ENCODE measurements at regions not wholly inside any gene's neighbourhood (a gene's known extent, or its start where the extent isn't known, plus 50 kb on each side); places are given as distances from the start of the nearest gene placed in this dataset.

GRCh38 chr6:95802978-95803377 is 212.8 kb upstream of the FUT9 start:
- Histone ChIP-seq H3K36me3 (ENCODE audit: control insufficient read depth, insufficient read depth, low read length) (no peaks in the 10 kb centered on the region), H3K4me3 (ENCODE audit: low read length) (no peak overlapping the region), H3K27me3 (ENCODE audit: control insufficient read depth, insufficient read depth, low read length) (peaks cover 7% of the 10 kb centered on the region; the same call in 1 of the 2 replicates), H3K9me3 (ENCODE audit: control insufficient read depth, insufficient read depth, low read length) (no peaks in the 10 kb centered on the region), H3K27ac (ENCODE audit: low read length) (no peak overlapping the region), H3K4me1 (ENCODE audit: control insufficient read depth, insufficient read depth, low read length) (no peaks in the 10 kb centered on the region)
- DNase-seq (ENCODE audit: low read depth, low spot score): no peak

- Histone ChIP-seq H3K27me3 (ENCODE audit: control insufficient read depth, insufficient read depth, low read length) (peaks cover 7% of the 10 kb centered on the region; the same call in 1 of the 2 replicates), H3K4me1 (ENCODE audit: control insufficient read depth, insufficient read depth, low read length) (no peaks in the 10 kb centered on the region)
These were observed 211.9 kb upstream of the FUT9 start for GRCh38 chr6:95803889-95804288.

GRCh38 chr6:95804847-95805541 is 210.8 kb upstream of the FUT9 start:
- Histone ChIP-seq H3K27ac (ENCODE audit: low read length) (no peak overlapping the region), H3K4me3 (ENCODE audit: low read length) (no peak overlapping the region), H3K4me1 (ENCODE audit: control insufficient read depth, insufficient read depth, low read length) (no peaks in the 10 kb centered on the region), H3K36me3 (ENCODE audit: control insufficient read depth, insufficient read depth, low read length) (no peaks in the 10 kb centered on the region), H3K27me3 (ENCODE audit: control insufficient read depth, insufficient read depth, low read length) (peaks cover 7% of the 10 kb centered on the region; the same call in 1 of the 2 replicates), H3K9me3 (ENCODE audit: control insufficient read depth, insufficient read depth, low read length) (no peaks in the 10 kb centered on the region)
- no peak for DNase-seq (ENCODE audit: low read depth, low spot score)
- no CpG with 5 or more reads among the region's 2 CpGs for WGBS (ENCODE audit: insufficient coverage, insufficient read length)

More at GRCh38 chr6:95803889-95804288, 211.9 kb upstream of the FUT9 start:
- Histone ChIP-seq H3K27ac (ENCODE audit: low read length) (no peak overlapping the region), H3K4me3 (ENCODE audit: low read length) (no peak overlapping the region), H3K9me3 (ENCODE audit: control insufficient read depth, insufficient read depth, low read length) (no peaks in the 10 kb centered on the region), H3K36me3 (ENCODE audit: control insufficient read depth, insufficient read depth, low read length) (no peaks in the 10 kb centered on the region)
- no peak for DNase-seq (ENCODE audit: low read depth, low spot score)

- H3K4me3 ChIP-seq (ENCODE audit: low read length): no peak overlapping the region
- no peaks in the 10 kb centered on the region for H3K4me1 ChIP-seq (ENCODE audit: control insufficient read depth, insufficient read depth, low read length)
- H3K9me3 ChIP-seq (ENCODE audit: control insufficient read depth, insufficient read depth, low read length): no peaks in the 10 kb centered on the region
- H3K27me3 ChIP-seq (ENCODE audit: control insufficient read depth, insufficient read depth, low read length): peaks cover 7% of the 10 kb centered on the region; the same call in 1 of the 2 replicates
- DNase-seq (ENCODE audit: low read depth, low spot score): no peak
- H3K27ac ChIP-seq (ENCODE audit: low read length): no peak overlapping the region
- H3K36me3 ChIP-seq (ENCODE audit: control insufficient read depth, insufficient read depth, low read length): no peaks in the 10 kb centered on the region
These were observed 210.1 kb upstream of the FUT9 start for GRCh38 chr6:95805699-95806098.

GRCh38 chr6:95815389-95816056 is 200.3 kb upstream of the FUT9 start:
- H3K9me3 ChIP-seq (ENCODE audit: control insufficient read depth, insufficient read depth, low read length): no peaks in the 10 kb centered on the region
- DNase-seq (ENCODE audit: low read depth, low spot score): no peak
- H3K27me3 ChIP-seq (ENCODE audit: control insufficient read depth, insufficient read depth, low read length): no peaks in the 10 kb centered on the region
- H3K4me1 ChIP-seq (ENCODE audit: control insufficient read depth, insufficient read depth, low read length): peaks cover 2% of the 10 kb centered on the region; the same call in 1 of the 2 replicates
- H3K36me3 ChIP-seq (ENCODE audit: control insufficient read depth, insufficient read depth, low read length): no peaks in the 10 kb centered on the region
- H3K4me3 ChIP-seq (ENCODE audit: low read length): no peak overlapping the region
- WGBS (ENCODE audit: insufficient coverage, insufficient read length): no CpG with 5 or more reads among the region's 3 CpGs
- H3K27ac ChIP-seq (ENCODE audit: low read length): no peak overlapping the region

GRCh38 chr6:95819461-95819860 is 196.3 kb upstream of the FUT9 start:
- no peak for DNase-seq (ENCODE audit: low read depth, low spot score)
- peaks cover 2% of the 10 kb centered on the region; the same call in 1 of the 2 replicates for H3K4me1 ChIP-seq (ENCODE audit: control insufficient read depth, insufficient read depth, low read length)
- H3K9me3 ChIP-seq (ENCODE audit: control insufficient read depth, insufficient read depth, low read length): no peaks in the 10 kb centered on the region
- WGBS (ENCODE audit: insufficient coverage, insufficient read length): no CpG with 5 or more reads among the region's 4 CpGs
- H3K36me3 ChIP-seq (ENCODE audit: control insufficient read depth, insufficient read depth, low read length): no peaks in the 10 kb centered on the region
- no peak overlapping the region for H3K27ac ChIP-seq (ENCODE audit: low read length)
- no peak overlapping the region for H3K4me3 ChIP-seq (ENCODE audit: low read length)
- H3K27me3 ChIP-seq (ENCODE audit: control insufficient read depth, insufficient read depth, low read length): no peaks in the 10 kb centered on the region

GRCh38 chr6:95819939-95820338 is 195.8 kb upstream of the FUT9 start:
- H3K9me3 ChIP-seq (ENCODE audit: control insufficient read depth, insufficient read depth, low read length): no peaks in the 10 kb centered on the region
- WGBS (ENCODE audit: insufficient coverage, insufficient read length): no CpG with 5 or more reads among the region's 2 CpGs
- no peaks in the 10 kb centered on the region for H3K27me3 ChIP-seq (ENCODE audit: control insufficient read depth, insufficient read depth, low read length)
- no peaks in the 10 kb centered on the region for H3K36me3 ChIP-seq (ENCODE audit: control insufficient read depth, insufficient read depth, low read length)
- no peak for DNase-seq (ENCODE audit: low read depth, low spot score)
- no peaks in the 10 kb centered on the region; the same call in 1 of the 2 replicates for H3K4me1 ChIP-seq (ENCODE audit: control insufficient read depth, insufficient read depth, low read length)
- no peak overlapping the region for H3K27ac ChIP-seq (ENCODE audit: low read length)
- no peak overlapping the region for H3K4me3 ChIP-seq (ENCODE audit: low read length)

- WGBS (ENCODE audit: insufficient coverage, insufficient read length): no CpG with 5 or more reads among the region's 3 CpGs
- H3K4me1 ChIP-seq (ENCODE audit: control insufficient read depth, insufficient read depth, low read length): no peaks in the 10 kb centered on the region
These were observed 184.8 kb upstream of the FUT9 start for GRCh38 chr6:95830859-95831557.

GRCh38 chr6:95837890-95838289 is 177.9 kb upstream of the FUT9 start:
- Histone ChIP-seq H3K4me1 (ENCODE audit: control insufficient read depth, insufficient read depth, low read length) (no peaks in the 10 kb centered on the region), H3K4me3 (ENCODE audit: low read length) (no peak overlapping the region), H3K27ac (ENCODE audit: low read length) (no peak overlapping the region), H3K27me3 (ENCODE audit: control insufficient read depth, insufficient read depth, low read length) (no peaks in the 10 kb centered on the region), H3K9me3 (ENCODE audit: control insufficient read depth, insufficient read depth, low read length) (no peaks in the 10 kb centered on the region), H3K36me3 (ENCODE audit: control insufficient read depth, insufficient read depth, low read length) (no peaks in the 10 kb centered on the region)
- DNase-seq (ENCODE audit: low read depth, low spot score): no peak

More at GRCh38 chr6:95830859-95831557, 184.8 kb upstream of the FUT9 start:
- Histone ChIP-seq H3K36me3 (ENCODE audit: control insufficient read depth, insufficient read depth, low read length) (no peaks in the 10 kb centered on the region), H3K27ac (ENCODE audit: low read length) (no peak overlapping the region), H3K4me3 (ENCODE audit: low read length) (no peak overlapping the region), H3K27me3 (ENCODE audit: control insufficient read depth, insufficient read depth, low read length) (no peaks in the 10 kb centered on the region), H3K9me3 (ENCODE audit: control insufficient read depth, insufficient read depth, low read length) (no peaks in the 10 kb centered on the region)
- no peak for DNase-seq (ENCODE audit: low read depth, low spot score)

- Histone ChIP-seq H3K4me1 (ENCODE audit: control insufficient read depth, insufficient read depth, low read length) (no peaks in the 10 kb centered on the region), H3K4me3 (ENCODE audit: low read length) (no peak overlapping the region), H3K27me3 (ENCODE audit: control insufficient read depth, insufficient read depth, low read length) (no peaks in the 10 kb centered on the region), H3K9me3 (ENCODE audit: control insufficient read depth, insufficient read depth, low read length) (no peaks in the 10 kb centered on the region), H3K27ac (ENCODE audit: low read length) (no peak overlapping the region), H3K36me3 (ENCODE audit: control insufficient read depth, insufficient read depth, low read length) (no peaks in the 10 kb centered on the region)
- DNase-seq (ENCODE audit: low read depth, low spot score): no peak
These were observed 174.2 kb upstream of the FUT9 start for GRCh38 chr6:95841560-95841959.
